Activated CD4-positive, alpha-beta T cell treated with anti-CD3 and anti-CD28 coated beads for 36 hours (primary cell): ENCODE measurements at regions not wholly inside any gene's neighbourhood (a gene's known extent, or its start where the extent isn't known, plus 50 kb on each side); places are given as distances from the start of the nearest gene placed in this dataset.
"Not testable (repeated sequence)": the region's sequence is repeated elsewhere in the genome, so short reads cannot be mapped to it uniquely, and the experiment has no call there.

Source experiments
- ATAC-seq: fragments of 200-7000 bp; cut with Tn5 transposase; one replicate; pipeline ENCODE4 v1.10.0; 2021; ENCODE audit warnings: mild to moderate bottlenecking, moderate library complexity
- CTCF ChIA-PET: fragments of 350-600 bp; sonication (Branson Sonifier 250); formaldehyde crosslinking; loops from one replicate; lab custom pipeline; 2021; ENCODE audit warnings: antibody characterized with exemption; lab: Charles Lee
- POLR2A ChIA-PET: fragments of 350-600 bp; sonication (Branson Sonifier 250); formaldehyde crosslinking; loops from one replicate; lab custom pipeline; 2021; ENCODE audit warnings: antibody characterized with exemption, inconsistent platforms; lab: Charles Lee
- DNase-seq: peaks from one replicate; pipeline ENCODE4 v3.0.0-alpha.2; 2020
- H3K27ac Mint-ChIP-seq: one replicate; pipeline ENCODE4 v1.8.0; 2021; ENCODE audit warnings: mixed read lengths
- H3K27me3 Mint-ChIP-seq: one replicate; pipeline ENCODE4 v1.8.0; 2021; ENCODE audit warnings: mixed read lengths
- H3K36me3 Mint-ChIP-seq: one replicate; pipeline ENCODE4 v1.8.0; 2021; ENCODE audit warnings: low read depth, mixed read lengths
- H3K4me1 Mint-ChIP-seq: one replicate; pipeline ENCODE4 v1.8.0; 2021; ENCODE audit warnings: mixed read lengths
- H3K4me3 Mint-ChIP-seq: one replicate; pipeline ENCODE4 v1.8.0; 2021; ENCODE audit warnings: mild to moderate bottlenecking, moderate library complexity, mixed read lengths
- H3K9me3 Mint-ChIP-seq: one replicate; pipeline ENCODE4 v1.8.0; 2021; ENCODE audit warnings: low read depth, mixed read lengths
- intact Hi-C, 2 experiments: fragments of 100-400 bp; cut with DNase I in 1 of 2; cut with micrococcal nuclease in 1 of 2; formaldehyde crosslinking; loops; one replicate each; pipeline versions ENCODE4 v1.14.2 to v1.15.1; 2022 to 2024; cut with DNase I, micrococcal nuclease

GRCh38 chr5:89556215-89556913 is 673.4 kb upstream of the MEF2C start:
- ATAC-seq (no peak), DNase-seq (no peak)
- Mint-ChIP-seq H3K27me3 (peaks cover 2% of the 10 kb centered on the region), H3K4me1 (no peaks in the 10 kb centered on the region), H3K36me3 (no peaks in the 10 kb centered on the region), H3K27ac (no peak overlapping the region), H3K4me3 (no peak overlapping the region), H3K9me3 (no peaks in the 10 kb centered on the region)
- intact Hi-C loops = no loop called here
- ChIA-PET CTCF (no interaction called here), POLR2A (no interaction called here)

GRCh38 chr5:89546657-89547056 is 663.7 kb upstream of the MEF2C start:
- no peaks in the 10 kb centered on the region for H3K4me1 Mint-ChIP-seq
- no peak overlapping the region for H3K4me3 Mint-ChIP-seq
- intact Hi-C loops = no loop called here
- H3K27me3 Mint-ChIP-seq = no peaks in the 10 kb centered on the region
- POLR2A ChIA-PET = no interaction called here
- H3K9me3 Mint-ChIP-seq = no peaks in the 10 kb centered on the region
- no peak overlapping the region for H3K27ac Mint-ChIP-seq
- no peaks in the 10 kb centered on the region for H3K36me3 Mint-ChIP-seq
- no peak for DNase-seq
- CTCF ChIA-PET = interaction anchor here (0.6 kb wide), 1 partner anchor 17 kb away, joined by 3 read pairs; no protein-coding TSS in a partner anchor
- no peak for ATAC-seq

GRCh38 chr5:89545626-89546025 is 662.6 kb upstream of the MEF2C start:
- POLR2A ChIA-PET = no interaction called here
- no peaks in the 10 kb centered on the region for H3K36me3 Mint-ChIP-seq
- no peaks in the 10 kb centered on the region for H3K9me3 Mint-ChIP-seq
- H3K4me1 Mint-ChIP-seq = no peaks in the 10 kb centered on the region
- CTCF ChIA-PET = no interaction called here
- H3K27ac Mint-ChIP-seq = no peak overlapping the region
- no peak overlapping the region for H3K4me3 Mint-ChIP-seq
- intact Hi-C loops = no loop called here
- DNase-seq = no peak
- no peaks in the 10 kb centered on the region for H3K27me3 Mint-ChIP-seq
- ATAC-seq = no peak

GRCh38 chr5:89545076-89545475 is 662.1 kb upstream of the MEF2C start:
- Mint-ChIP-seq H3K9me3 (no peaks in the 10 kb centered on the region), H3K27me3 (no peaks in the 10 kb centered on the region), H3K4me1 (no peaks in the 10 kb centered on the region), H3K36me3 (no peaks in the 10 kb centered on the region), H3K27ac (no peak overlapping the region), H3K4me3 (no peak overlapping the region)
- ChIA-PET CTCF (no interaction called here), POLR2A (no interaction called here)
- intact Hi-C loops = no loop called here
- ATAC-seq (no peak), DNase-seq (no peak)

- ATAC-seq = no peak
Measured at GRCh38 chr5:89542736-89543135, 659.8 kb upstream of the MEF2C start.

GRCh38 chr5:89537800-89538199 is 654.8 kb upstream of the MEF2C start:
- no peak overlapping the region for H3K27ac Mint-ChIP-seq
- intact Hi-C loops = no loop called here
- CTCF ChIA-PET = interaction anchor here (0.6 kb wide), 1 partner anchor 9 kb away, joined by 3 read pairs; no protein-coding TSS in a partner anchor
- ATAC-seq (no peak), DNase-seq (no peak)
- no peaks in the 10 kb centered on the region for H3K27me3 Mint-ChIP-seq
- H3K4me3 Mint-ChIP-seq = no peak overlapping the region
- no peaks in the 10 kb centered on the region for H3K36me3 Mint-ChIP-seq
- no peaks in the 10 kb centered on the region for H3K4me1 Mint-ChIP-seq
- POLR2A ChIA-PET = no interaction called here
- no peaks in the 10 kb centered on the region for H3K9me3 Mint-ChIP-seq

More at GRCh38 chr5:89542736-89543135, 659.8 kb upstream of the MEF2C start:
- Mint-ChIP-seq H3K4me1 (no peaks in the 10 kb centered on the region), H3K4me3 (no peak overlapping the region), H3K27me3 (no peaks in the 10 kb centered on the region), H3K36me3 (no peaks in the 10 kb centered on the region), H3K9me3 (no peaks in the 10 kb centered on the region), H3K27ac (no peak overlapping the region)
- intact Hi-C loops = no loop called here
- no peak for DNase-seq
- ChIA-PET CTCF (no interaction called here), POLR2A (no interaction called here)

- H3K36me3 Mint-ChIP-seq = no peaks in the 10 kb centered on the region
Measured at GRCh38 chr5:89536020-89536419, 653.0 kb upstream of the MEF2C start.

GRCh38 chr5:89535411-89535810 is 652.4 kb upstream of the MEF2C start:
- Mint-ChIP-seq H3K9me3 (no peaks in the 10 kb centered on the region), H3K4me1 (no peaks in the 10 kb centered on the region), H3K27ac (no peak overlapping the region), H3K36me3 (no peaks in the 10 kb centered on the region), H3K27me3 (no peaks in the 10 kb centered on the region), H3K4me3 (no peak overlapping the region)
- intact Hi-C loops = no loop called here
- CTCF ChIA-PET = no interaction called here
- POLR2A ChIA-PET = no interaction called here
- DNase-seq = no peak
- ATAC-seq = no peak

More at GRCh38 chr5:89536020-89536419, 653.0 kb upstream of the MEF2C start:
- DNase-seq = no peak
- Mint-ChIP-seq H3K4me3 (no peak overlapping the region), H3K9me3 (no peaks in the 10 kb centered on the region), H3K27me3 (no peaks in the 10 kb centered on the region), H3K4me1 (no peaks in the 10 kb centered on the region), H3K27ac (no peak overlapping the region)
- POLR2A ChIA-PET = no interaction called here
- CTCF ChIA-PET = no interaction called here
- intact Hi-C loops = no loop called here
- ATAC-seq = no peak

- no peak overlapping the region for H3K4me3 Mint-ChIP-seq
- intact Hi-C loops = no loop called here
- POLR2A ChIA-PET = no interaction called here
- H3K9me3 Mint-ChIP-seq = no peaks in the 10 kb centered on the region
- H3K27me3 Mint-ChIP-seq = no peaks in the 10 kb centered on the region
- H3K4me1 Mint-ChIP-seq = no peaks in the 10 kb centered on the region
- no peak overlapping the region for H3K27ac Mint-ChIP-seq
- CTCF ChIA-PET = interaction anchor here (1.0 kb wide), 1 partner anchor 51 kb away, joined by 3 read pairs; no protein-coding TSS in a partner anchor
- no peaks in the 10 kb centered on the region for H3K36me3 Mint-ChIP-seq
- no peak for DNase-seq
- ATAC-seq = no peak
Measured at GRCh38 chr5:89534331-89534730, 651.3 kb upstream of the MEF2C start.

- no peaks in the 10 kb centered on the region for H3K27me3 Mint-ChIP-seq
- no peak overlapping the region for H3K4me3 Mint-ChIP-seq
- CTCF ChIA-PET = no interaction called here
- H3K36me3 Mint-ChIP-seq = no peaks in the 10 kb centered on the region
- DNase-seq = no peak
- H3K27ac Mint-ChIP-seq = no peak overlapping the region
- intact Hi-C loops = no loop called here
- no peaks in the 10 kb centered on the region for H3K4me1 Mint-ChIP-seq
- ATAC-seq = no peak
- H3K9me3 Mint-ChIP-seq = no peaks in the 10 kb centered on the region
- POLR2A ChIA-PET = no interaction called here
Measured at GRCh38 chr5:89524785-89525184, 641.8 kb upstream of the MEF2C start.

GRCh38 chr5:89523867-89524266 is 640.9 kb upstream of the MEF2C start:
- H3K27me3 Mint-ChIP-seq, H3K4me1 Mint-ChIP-seq, intact Hi-C loops, H3K27ac Mint-ChIP-seq, ATAC-seq, DNase-seq, CTCF ChIA-PET, POLR2A ChIA-PET, H3K4me3 Mint-ChIP-seq, H3K36me3 Mint-ChIP-seq, H3K9me3 Mint-ChIP-seq: not testable (repeated sequence)

GRCh38 chr5:89520771-89521170 is 637.8 kb upstream of the MEF2C start:
- no peak for ATAC-seq
- H3K4me1 Mint-ChIP-seq = no peaks in the 10 kb centered on the region
- POLR2A ChIA-PET = no interaction called here
- no peaks in the 10 kb centered on the region for H3K9me3 Mint-ChIP-seq
- no peak for DNase-seq
- no peak overlapping the region for H3K27ac Mint-ChIP-seq
- CTCF ChIA-PET = no interaction called here
- H3K27me3 Mint-ChIP-seq = no peaks in the 10 kb centered on the region
- H3K4me3 Mint-ChIP-seq = no peak overlapping the region
- no peaks in the 10 kb centered on the region for H3K36me3 Mint-ChIP-seq
- intact Hi-C loops = no loop called here
